HEK293T (cell line): ENCODE measurements at regions not wholly inside any gene's neighbourhood (a gene's known extent, or its start where the extent isn't known, plus 50 kb on each side); places are given as distances from the start of the nearest gene placed in this dataset.
"Not testable (repeated sequence)": the region's sequence is repeated elsewhere in the genome, so short reads cannot be mapped to it uniquely, and the experiment has no call there.

Experiments used
- CTCF ChIA-PET: fragments of 350-600 bp; formaldehyde crosslinking; extraction: SDS; loops from one replicate; lab custom pipeline; 2021; ENCODE audit warnings: antibody characterized with exemption, inconsistent platforms; lab: Yijun Ruan, JAX
- POLR2A ChIA-PET: fragments of 350-600 bp; formaldehyde crosslinking; extraction: SDS; loops from one replicate; lab custom pipeline; 2020; ENCODE audit warnings: antibody characterized with exemption, inconsistent platforms; lab: Yijun Ruan, JAX
- DNase-seq: peaks from one replicate; pipeline ENCODE4 v3.0.0; 2012; ENCODE audit warnings: mixed read lengths; ENCODE audit errors: extremely low spot score
- ARNT ChIP-seq: fragments of 450-650 bp; IDR thresholded peaks from 2 replicates; pipeline ENCODE4 v1.6.1; 2017; ENCODE audit warnings: mild to moderate bottlenecking
- BHLHE40 ChIP-seq: fragments of 450-650 bp; IDR thresholded peaks from 2 replicates; pipeline ENCODE4 v1.6.1; 2016; ENCODE audit warnings: mild to moderate bottlenecking, moderate library complexity, borderline replicate concordance
- CTBP1 ChIP-seq: fragments of 450-650 bp; IDR thresholded peaks from 2 replicates; pipeline ENCODE4 v1.6.1; 2016; ENCODE audit warnings: borderline replicate concordance
- ELF4 ChIP-seq: fragments of 450-650 bp; IDR thresholded peaks from 2 replicates; pipeline ENCODE4 v1.6.1; 2017; ENCODE audit warnings: antibody characterized with exemption
- FOXA1 ChIP-seq: fragments of 450-650 bp; IDR thresholded peaks from 2 replicates; pipeline ENCODE4 v1.6.1; 2016; ENCODE audit warnings: mild to moderate bottlenecking
- FOXK2 ChIP-seq: fragments of 450-650 bp; IDR thresholded peaks from 2 replicates; pipeline ENCODE4 v1.6.1; 2016; ENCODE audit warnings: mild to moderate bottlenecking
- FOXM1 ChIP-seq: fragments of 450-650 bp; IDR thresholded peaks from 2 replicates; pipeline ENCODE4 v1.6.1; 2017; ENCODE audit warnings: mild to moderate bottlenecking, borderline replicate concordance
- HDGF ChIP-seq: fragments of 450-650 bp; IDR thresholded peaks from 2 replicates; pipeline ENCODE4 v1.6.1; 2017; ENCODE audit warnings: antibody characterized with exemption, borderline replicate concordance
- L3MBTL2 ChIP-seq: fragments of 450-650 bp; conservative IDR thresholded peaks from 2 replicates; pipeline ENCODE4 v1.6.1; 2016; ENCODE audit warnings: mild to moderate bottlenecking
- LEF1 ChIP-seq: fragments of 450-650 bp; IDR thresholded peaks from 2 replicates; pipeline ENCODE4 v1.6.1; 2017; ENCODE audit warnings: mild to moderate bottlenecking, borderline replicate concordance
- NFRKB ChIP-seq: fragments of 450-650 bp; IDR thresholded peaks from 2 replicates; pipeline ENCODE4 v1.6.1; 2016; ENCODE audit warnings: mild to moderate bottlenecking, moderate library complexity
- SP1 ChIP-seq: fragments of 450-650 bp; IDR thresholded peaks from 2 replicates; pipeline ENCODE4 v1.6.1; 2017
- SUZ12 ChIP-seq: fragments of 450-650 bp; IDR thresholded peaks from 2 replicates; pipeline ENCODE4 v1.6.1; 2016; ENCODE audit warnings: mild to moderate bottlenecking
- TARDBP ChIP-seq: fragments of 450-650 bp; IDR thresholded peaks from 2 replicates; pipeline ENCODE4 v1.6.1; 2016
- ZNF384 ChIP-seq: fragments of 450-650 bp; IDR thresholded peaks from 2 replicates; pipeline ENCODE4 v1.6.1; 2016
- TF ChIP-seq, protein P1 (sequence below): fragments of 450-650 bp; IDR thresholded peaks from 2 replicates; pipeline ENCODE4 v1.6.1; 2016

GRCh38 chr5:30447431-30447830 lies 746.1 kb upstream of the CDH6 start:
- TF ChIP-seq FOXA1 (no peak), LEF1 (no peak), L3MBTL2 (no peak), SUZ12 (no peak), ELF4 (no peak)
- POLR2A ChIA-PET = no interaction called here
- CTCF ChIA-PET = no interaction called here
- no peak for DNase-seq

GRCh38 chr5:30446456-30446855 lies 747.0 kb upstream of the CDH6 start:
- DNase-seq = no peak
- POLR2A ChIA-PET = no interaction called here
- CTCF ChIA-PET = no interaction called here
- TF ChIP-seq ZNF384 = no peak
- TF ChIP-seq CTBP1 = no peak
- TF ChIP-seq SUZ12 = no peak
- TF ChIP-seq, protein P1, sequence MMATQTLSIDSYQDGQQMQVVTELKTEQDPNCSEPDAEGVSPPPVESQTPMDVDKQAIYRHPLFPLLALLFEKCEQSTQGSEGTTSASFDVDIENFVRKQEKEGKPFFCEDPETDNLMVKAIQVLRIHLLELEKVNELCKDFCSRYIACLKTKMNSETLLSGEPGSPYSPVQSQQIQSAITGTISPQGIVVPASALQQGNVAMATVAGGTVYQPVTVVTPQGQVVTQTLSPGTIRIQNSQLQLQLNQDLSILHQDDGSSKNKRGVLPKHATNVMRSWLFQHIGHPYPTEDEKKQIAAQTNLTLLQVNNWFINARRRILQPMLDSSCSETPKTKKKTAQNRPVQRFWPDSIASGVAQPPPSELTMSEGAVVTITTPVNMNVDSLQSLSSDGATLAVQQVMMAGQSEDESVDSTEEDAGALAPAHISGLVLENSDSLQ = no peak
- no peak for TF ChIP-seq ARNT
- TF ChIP-seq HDGF = no peak
- no peak for TF ChIP-seq FOXM1
- no peak for TF ChIP-seq SP1
- TF ChIP-seq LEF1 = no peak
- no peak for TF ChIP-seq BHLHE40
- TF ChIP-seq FOXA1 = no peak
- TF ChIP-seq TARDBP = no peak
- TF ChIP-seq FOXK2 = no peak
- TF ChIP-seq ELF4 = no peak
- TF ChIP-seq L3MBTL2 = no peak

DNA sequence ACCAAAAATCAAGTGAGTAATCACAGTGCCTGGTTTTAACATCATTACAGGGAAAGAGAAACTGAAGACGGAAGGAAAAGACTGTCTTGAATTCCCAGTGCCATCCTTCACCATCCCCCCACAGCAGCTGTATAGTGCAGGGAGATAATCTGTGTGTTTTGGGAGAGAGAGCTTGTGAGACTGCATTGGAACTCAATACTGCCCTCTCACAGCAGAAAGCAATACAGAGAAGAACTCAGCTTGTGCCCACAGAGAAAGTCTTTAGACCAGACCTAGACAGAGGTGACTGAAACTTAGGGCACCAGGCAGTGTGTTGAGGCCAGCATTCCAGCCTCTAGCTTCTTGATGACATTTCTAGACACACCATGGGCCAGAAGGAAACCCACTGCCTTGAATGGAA lies 754.7 kb upstream of the CDH6 start:
- ChIA-PET POLR2A (no interaction called here), CTCF (no interaction called here)
- DNase-seq = no peak
- TF ChIP-seq TARDBP (no peak), SP1 (no peak), CTBP1 (no peak), FOXA1 (no peak), L3MBTL2 (no peak), FOXK2 (no peak)
- TF ChIP-seq, protein P1 = no peak

DNA sequence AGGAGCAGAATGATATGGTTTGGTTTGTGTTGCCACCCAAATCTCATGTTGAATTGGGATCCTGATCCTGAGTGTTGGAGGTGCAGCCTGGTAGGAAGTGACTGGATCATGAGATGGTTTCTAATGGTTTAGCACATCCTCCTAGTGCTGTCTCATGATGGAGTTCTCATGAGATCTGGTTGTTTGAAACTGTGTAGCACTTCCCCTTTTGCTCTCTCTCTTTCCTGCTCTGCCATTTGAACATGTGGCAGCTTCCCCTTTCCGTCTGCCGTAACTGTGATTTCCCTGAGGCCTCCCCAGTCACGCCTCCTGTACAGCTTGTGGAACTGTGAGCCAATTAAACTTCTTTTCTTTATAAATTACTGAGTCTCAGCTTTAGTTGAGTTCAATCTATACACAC lies 756.8 kb upstream of the CDH6 start:
- POLR2A ChIA-PET = no interaction called here
- no peak for DNase-seq
- no peak for TF ChIP-seq TARDBP
- TF ChIP-seq ELF4 = no peak
- no peak for TF ChIP-seq CTBP1
- TF ChIP-seq LEF1 = no peak
- no peak for TF ChIP-seq ZNF384
- no peak for TF ChIP-seq ARNT
- TF ChIP-seq NFRKB = no peak
- TF ChIP-seq, protein P1 = no peak
- TF ChIP-seq L3MBTL2 = no peak
- CTCF ChIA-PET = no interaction called here

GRCh38 chr5:30428866-30429407 lies 764.5 kb upstream of the CDH6 start:
- DNase-seq, POLR2A ChIA-PET: not testable (repeated sequence)
- CTCF ChIA-PET = interaction anchor here (0.7 kb wide), 1 partner anchor 445 kb away, joined by 3 read pairs; no protein-coding TSS in a partner anchor

DNA sequence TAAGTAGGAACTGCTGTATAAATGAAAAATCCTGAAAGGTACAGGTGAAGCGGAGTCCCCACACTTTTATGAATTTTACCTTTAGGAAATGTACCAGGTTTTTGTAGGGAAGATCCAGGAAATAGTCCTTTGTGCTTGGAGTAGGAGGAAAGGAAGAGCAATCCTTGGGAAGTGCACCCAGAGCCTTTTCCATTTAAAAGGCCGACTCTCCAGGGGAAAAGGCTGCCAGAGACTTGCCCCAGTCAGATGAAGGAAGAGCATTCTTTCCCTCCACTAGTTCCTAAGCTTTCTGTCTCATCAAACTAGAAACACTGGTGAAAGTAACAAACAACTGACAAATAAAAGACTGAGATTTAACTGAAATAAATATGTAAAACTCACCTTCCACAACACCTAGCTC lies 779.4 kb upstream of the CDH6 start:
- ChIA-PET POLR2A (no interaction called here), CTCF (no interaction called here)
- DNase-seq = no peak
- no peak for TF ChIP-seq NFRKB
- TF ChIP-seq L3MBTL2 = no peak
- TF ChIP-seq CTBP1 = no peak
- TF ChIP-seq HDGF = no peak
- TF ChIP-seq SP1 = no peak
- TF ChIP-seq SUZ12 = no peak
- TF ChIP-seq TARDBP = no peak
- TF ChIP-seq ELF4 = no peak
- no peak for TF ChIP-seq ARNT
- TF ChIP-seq FOXM1 = no peak
- TF ChIP-seq LEF1 = no peak
- TF ChIP-seq FOXK2 = no peak
- TF ChIP-seq ZNF384 = no peak
- TF ChIP-seq BHLHE40 = no peak
- TF ChIP-seq, protein P1 = no peak
- TF ChIP-seq FOXA1 = no peak

DNA sequence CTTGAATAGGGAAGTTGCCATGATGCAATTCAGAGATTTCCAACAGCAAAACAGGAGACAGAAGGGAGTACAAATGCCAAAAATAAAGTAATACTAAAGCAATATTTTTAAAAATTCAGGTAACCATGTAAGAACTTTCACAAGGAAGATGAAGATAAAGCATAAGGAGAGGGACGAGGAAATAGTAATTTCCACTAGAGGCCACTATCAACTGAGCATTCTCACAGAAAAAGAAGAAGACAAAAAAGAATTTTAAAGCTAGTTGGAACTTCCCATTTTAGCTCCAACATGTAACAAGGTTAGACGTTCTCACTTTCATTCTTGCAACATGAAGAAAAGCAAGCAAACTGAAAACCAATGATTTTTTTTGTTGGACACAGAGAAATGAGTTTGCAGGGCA lies 779.9 kb upstream of the CDH6 start:
- DNase-seq = no peak
- no peak for TF ChIP-seq ARNT
- no peak for TF ChIP-seq LEF1
- TF ChIP-seq FOXK2 = no peak
- TF ChIP-seq HDGF = no peak
- no peak for TF ChIP-seq NFRKB
- TF ChIP-seq BHLHE40 = no peak
- no peak for TF ChIP-seq CTBP1
- TF ChIP-seq ZNF384 = no peak
- TF ChIP-seq, protein P1 = no peak
- no peak for TF ChIP-seq TARDBP
- no peak for TF ChIP-seq FOXA1
- ChIA-PET CTCF (no interaction called here), POLR2A (no interaction called here)
